ENCODE measurements at regions not wholly inside any gene's neighbourhood (a gene's known extent, or its start where the extent isn't known, plus 50 kb on each side); places are given as distances from the start of the nearest gene placed in this dataset.

DNA sequence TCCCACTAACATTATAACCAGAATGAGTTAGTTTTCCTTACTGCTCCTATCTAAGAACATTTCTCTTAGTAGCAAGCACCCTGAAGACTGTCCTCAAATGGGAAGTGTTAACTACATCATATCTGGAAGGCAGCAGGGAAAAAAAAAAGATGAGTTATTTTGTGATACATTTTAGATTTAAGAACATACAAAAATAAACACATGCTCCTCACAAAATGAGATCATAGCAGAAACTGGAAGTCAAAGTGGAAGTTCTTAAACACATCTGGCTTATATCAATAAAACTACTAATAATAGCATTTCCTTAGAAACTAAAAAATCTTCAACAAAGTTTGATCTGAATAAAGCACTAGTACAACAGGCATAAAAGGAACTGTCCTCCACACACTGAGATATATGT lies 70.4 kb downstream of the SLITRK6 start:
- no peaks in the 10 kb centered on the region for H3K36me3 Mint-ChIP-seq (ENCODE audit: low read depth)
- Histone ChIP-seq H3K4me1 (ENCODE audit: insufficient read depth) (no peaks in the 10 kb centered on the region; the same call in 1 of the 2 replicates), H3F3A (replicated peaks; ENCODE audit: low read depth) (no peaks in the 10 kb centered on the region), H3K9me2 (ENCODE audit: insufficient read depth) (no peaks in the 10 kb centered on the region), H3K4me3 (no peak overlapping the region), H3K36me3 (ENCODE audit: insufficient read depth) (no peaks in the 10 kb centered on the region), H3K27ac (ENCODE audit: low read depth) (no peak overlapping the region), H4K20me1 (replicated peaks; ENCODE audit: insufficient read depth) (no peaks in the 10 kb centered on the region), H3K79me2 (replicated peaks; ENCODE audit: insufficient read depth) (no peaks in the 10 kb centered on the region), H3K27me3 (ENCODE audit: insufficient read depth) (no peaks in the 10 kb centered on the region), H2AFZ (no peak overlapping the region), H3K4me2 (no peak overlapping the region)
- no peak overlapping the region for H3K27ac Mint-ChIP-seq
- H3K27me3 Mint-ChIP-seq (ENCODE audit: insufficient read depth, low read depth, poor library complexity): no peaks in the 10 kb centered on the region
- no peak for DNase-seq (ENCODE audit: low spot score)
- no peak for TF ChIP-seq CREB1 (CRISPR knock-in tag; IDR thresholded peaks at IDR 0.05; ENCODE audit: low read depth)
- no peak for TF ChIP-seq NANOG (IDR thresholded peaks at IDR 0.05; ENCODE audit: borderline replicate concordance)
- no peak for TF ChIP-seq JUNB (IDR thresholded peaks at IDR 0.05; ENCODE audit: unreplicated experiment)
- TF ChIP-seq EZH2phosphoT487 (IDR thresholded peaks at IDR 0.05; ENCODE audit: unreplicated experiment): no peak
- TF ChIP-seq ZNF114 (CRISPR knock-in tag; IDR thresholded peaks at IDR 0.05): no peak
- no peak for TF ChIP-seq POLR2AphosphoS5 (IDR thresholded peaks at IDR 0.05; ENCODE audit: low read depth)
- TF ChIP-seq STAT1 (IDR thresholded peaks at IDR 0.05; ENCODE audit: unreplicated experiment): no peak
- TF ChIP-seq, protein P1, sequence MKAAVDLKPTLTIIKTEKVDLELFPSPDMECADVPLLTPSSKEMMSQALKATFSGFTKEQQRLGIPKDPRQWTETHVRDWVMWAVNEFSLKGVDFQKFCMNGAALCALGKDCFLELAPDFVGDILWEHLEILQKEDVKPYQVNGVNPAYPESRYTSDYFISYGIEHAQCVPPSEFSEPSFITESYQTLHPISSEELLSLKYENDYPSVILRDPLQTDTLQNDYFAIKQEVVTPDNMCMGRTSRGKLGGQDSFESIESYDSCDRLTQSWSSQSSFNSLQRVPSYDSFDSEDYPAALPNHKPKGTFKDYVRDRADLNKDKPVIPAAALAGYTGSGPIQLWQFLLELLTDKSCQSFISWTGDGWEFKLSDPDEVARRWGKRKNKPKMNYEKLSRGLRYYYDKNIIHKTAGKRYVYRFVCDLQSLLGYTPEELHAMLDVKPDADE (IDR thresholded peaks at IDR 0.05): no peak
- no peak for TF ChIP-seq EZH2 (IDR thresholded peaks at IDR 0.05; ENCODE audit: low read depth, unreplicated experiment)
- TF ChIP-seq ZNF331 (CRISPR knock-in tag; IDR thresholded peaks at IDR 0.05; ENCODE audit: low read depth): no peak
- TF ChIP-seq, protein P2, sequence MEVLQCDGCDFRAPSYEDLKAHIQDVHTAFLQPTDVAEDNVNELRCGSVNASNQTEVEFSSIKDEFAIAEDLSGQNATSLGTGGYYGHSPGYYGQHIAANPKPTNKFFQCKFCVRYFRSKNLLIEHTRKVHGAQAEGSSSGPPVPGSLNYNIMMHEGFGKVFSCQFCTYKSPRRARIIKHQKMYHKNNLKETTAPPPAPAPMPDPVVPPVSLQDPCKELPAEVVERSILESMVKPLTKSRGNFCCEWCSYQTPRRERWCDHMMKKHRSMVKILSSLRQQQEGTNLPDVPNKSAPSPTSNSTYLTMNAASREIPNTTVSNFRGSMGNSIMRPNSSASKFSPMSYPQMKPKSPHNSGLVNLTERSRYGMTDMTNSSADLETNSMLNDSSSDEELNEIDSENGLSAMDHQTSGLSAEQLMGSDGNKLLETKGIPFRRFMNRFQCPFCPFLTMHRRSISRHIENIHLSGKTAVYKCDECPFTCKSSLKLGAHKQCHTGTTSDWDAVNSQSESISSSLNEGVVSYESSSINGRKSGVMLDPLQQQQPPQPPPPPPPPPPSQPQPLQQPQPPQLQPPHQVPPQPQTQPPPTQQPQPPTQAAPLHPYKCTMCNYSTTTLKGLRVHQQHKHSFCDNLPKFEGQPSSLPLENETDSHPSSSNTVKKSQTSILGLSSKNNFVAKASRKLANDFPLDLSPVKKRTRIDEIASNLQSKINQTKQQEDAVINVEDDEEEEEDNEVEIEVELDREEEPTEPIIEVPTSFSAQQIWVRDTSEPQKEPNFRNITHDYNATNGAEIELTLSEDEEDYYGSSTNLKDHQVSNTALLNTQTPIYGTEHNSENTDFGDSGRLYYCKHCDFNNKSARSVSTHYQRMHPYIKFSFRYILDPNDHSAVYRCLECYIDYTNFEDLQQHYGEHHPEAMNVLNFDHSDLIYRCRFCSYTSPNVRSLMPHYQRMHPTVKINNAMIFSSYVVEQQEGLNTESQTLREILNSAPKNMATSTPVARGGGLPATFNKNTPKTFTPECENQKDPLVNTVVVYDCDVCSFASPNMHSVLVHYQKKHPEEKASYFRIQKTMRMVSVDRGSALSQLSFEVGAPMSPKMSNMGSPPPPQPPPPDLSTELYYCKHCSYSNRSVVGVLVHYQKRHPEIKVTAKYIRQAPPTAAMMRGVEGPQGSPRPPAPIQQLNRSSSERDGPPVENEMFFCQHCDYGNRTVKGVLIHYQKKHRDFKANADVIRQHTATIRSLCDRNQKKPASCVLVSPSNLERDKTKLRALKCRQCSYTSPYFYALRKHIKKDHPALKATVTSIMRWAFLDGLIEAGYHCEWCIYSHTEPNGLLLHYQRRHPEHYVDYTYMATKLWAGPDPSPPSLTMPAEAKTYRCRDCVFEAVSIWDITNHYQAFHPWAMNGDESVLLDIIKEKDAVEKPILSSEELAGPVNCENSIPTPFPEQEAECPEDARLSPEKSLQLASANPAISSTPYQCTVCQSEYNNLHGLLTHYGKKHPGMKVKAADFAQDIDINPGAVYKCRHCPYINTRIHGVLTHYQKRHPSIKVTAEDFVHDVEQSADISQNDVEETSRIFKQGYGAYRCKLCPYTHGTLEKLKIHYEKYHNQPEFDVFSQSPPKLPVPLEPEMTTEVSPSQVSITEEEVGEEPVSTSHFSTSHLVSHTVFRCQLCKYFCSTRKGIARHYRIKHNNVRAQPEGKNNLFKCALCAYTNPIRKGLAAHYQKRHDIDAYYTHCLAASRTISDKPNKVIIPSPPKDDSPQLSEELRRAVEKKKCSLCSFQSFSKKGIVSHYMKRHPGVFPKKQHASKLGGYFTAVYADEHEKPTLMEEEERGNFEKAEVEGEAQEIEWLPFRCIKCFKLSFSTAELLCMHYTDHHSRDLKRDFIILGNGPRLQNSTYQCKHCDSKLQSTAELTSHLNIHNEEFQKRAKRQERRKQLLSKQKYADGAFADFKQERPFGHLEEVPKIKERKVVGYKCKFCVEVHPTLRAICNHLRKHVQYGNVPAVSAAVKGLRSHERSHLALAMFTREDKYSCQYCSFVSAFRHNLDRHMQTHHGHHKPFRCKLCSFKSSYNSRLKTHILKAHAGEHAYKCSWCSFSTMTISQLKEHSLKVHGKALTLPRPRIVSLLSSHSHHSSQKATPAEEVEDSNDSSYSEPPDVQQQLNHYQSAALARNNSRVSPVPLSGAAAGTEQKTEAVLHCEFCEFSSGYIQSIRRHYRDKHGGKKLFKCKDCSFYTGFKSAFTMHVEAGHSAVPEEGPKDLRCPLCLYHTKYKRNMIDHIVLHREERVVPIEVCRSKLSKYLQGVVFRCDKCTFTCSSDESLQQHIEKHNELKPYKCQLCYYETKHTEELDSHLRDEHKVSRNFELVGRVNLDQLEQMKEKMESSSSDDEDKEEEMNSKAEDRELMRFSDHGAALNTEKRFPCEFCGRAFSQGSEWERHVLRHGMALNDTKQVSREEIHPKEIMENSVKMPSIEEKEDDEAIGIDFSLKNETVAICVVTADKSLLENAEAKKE (CRISPR knock-in tag; IDR thresholded peaks at IDR 0.05): no peak
- TF ChIP-seq, protein P3, sequence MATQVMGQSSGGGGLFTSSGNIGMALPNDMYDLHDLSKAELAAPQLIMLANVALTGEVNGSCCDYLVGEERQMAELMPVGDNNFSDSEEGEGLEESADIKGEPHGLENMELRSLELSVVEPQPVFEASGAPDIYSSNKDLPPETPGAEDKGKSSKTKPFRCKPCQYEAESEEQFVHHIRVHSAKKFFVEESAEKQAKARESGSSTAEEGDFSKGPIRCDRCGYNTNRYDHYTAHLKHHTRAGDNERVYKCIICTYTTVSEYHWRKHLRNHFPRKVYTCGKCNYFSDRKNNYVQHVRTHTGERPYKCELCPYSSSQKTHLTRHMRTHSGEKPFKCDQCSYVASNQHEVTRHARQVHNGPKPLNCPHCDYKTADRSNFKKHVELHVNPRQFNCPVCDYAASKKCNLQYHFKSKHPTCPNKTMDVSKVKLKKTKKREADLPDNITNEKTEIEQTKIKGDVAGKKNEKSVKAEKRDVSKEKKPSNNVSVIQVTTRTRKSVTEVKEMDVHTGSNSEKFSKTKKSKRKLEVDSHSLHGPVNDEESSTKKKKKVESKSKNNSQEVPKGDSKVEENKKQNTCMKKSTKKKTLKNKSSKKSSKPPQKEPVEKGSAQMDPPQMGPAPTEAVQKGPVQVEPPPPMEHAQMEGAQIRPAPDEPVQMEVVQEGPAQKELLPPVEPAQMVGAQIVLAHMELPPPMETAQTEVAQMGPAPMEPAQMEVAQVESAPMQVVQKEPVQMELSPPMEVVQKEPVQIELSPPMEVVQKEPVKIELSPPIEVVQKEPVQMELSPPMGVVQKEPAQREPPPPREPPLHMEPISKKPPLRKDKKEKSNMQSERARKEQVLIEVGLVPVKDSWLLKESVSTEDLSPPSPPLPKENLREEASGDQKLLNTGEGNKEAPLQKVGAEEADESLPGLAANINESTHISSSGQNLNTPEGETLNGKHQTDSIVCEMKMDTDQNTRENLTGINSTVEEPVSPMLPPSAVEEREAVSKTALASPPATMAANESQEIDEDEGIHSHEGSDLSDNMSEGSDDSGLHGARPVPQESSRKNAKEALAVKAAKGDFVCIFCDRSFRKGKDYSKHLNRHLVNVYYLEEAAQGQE (IDR thresholded peaks at IDR 0.05; ENCODE audit: unreplicated experiment): no peak
- TF ChIP-seq, protein P4, sequence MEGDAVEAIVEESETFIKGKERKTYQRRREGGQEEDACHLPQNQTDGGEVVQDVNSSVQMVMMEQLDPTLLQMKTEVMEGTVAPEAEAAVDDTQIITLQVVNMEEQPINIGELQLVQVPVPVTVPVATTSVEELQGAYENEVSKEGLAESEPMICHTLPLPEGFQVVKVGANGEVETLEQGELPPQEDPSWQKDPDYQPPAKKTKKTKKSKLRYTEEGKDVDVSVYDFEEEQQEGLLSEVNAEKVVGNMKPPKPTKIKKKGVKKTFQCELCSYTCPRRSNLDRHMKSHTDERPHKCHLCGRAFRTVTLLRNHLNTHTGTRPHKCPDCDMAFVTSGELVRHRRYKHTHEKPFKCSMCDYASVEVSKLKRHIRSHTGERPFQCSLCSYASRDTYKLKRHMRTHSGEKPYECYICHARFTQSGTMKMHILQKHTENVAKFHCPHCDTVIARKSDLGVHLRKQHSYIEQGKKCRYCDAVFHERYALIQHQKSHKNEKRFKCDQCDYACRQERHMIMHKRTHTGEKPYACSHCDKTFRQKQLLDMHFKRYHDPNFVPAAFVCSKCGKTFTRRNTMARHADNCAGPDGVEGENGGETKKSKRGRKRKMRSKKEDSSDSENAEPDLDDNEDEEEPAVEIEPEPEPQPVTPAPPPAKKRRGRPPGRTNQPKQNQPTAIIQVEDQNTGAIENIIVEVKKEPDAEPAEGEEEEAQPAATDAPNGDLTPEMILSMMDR (conservative IDR thresholded peaks at IDR 0.05; ENCODE audit: low read depth in 2 of 2): no peak
- H3K4me3 Mint-ChIP-seq: no peak overlapping the region
- peaks cover 8% of the 10 kb centered on the region; the same call in 2 of the 3 replicates for H3K4me1 Mint-ChIP-seq
- H3K9me3 Mint-ChIP-seq: no peaks in the 10 kb centered on the region
- ATAC-seq: no peak
